NCI-H510A (cell line): ENCODE measurements at regions not wholly inside any gene's neighbourhood (a gene's known extent, or its start where the extent isn't known, plus 50 kb on each side); places are given as distances from the start of the nearest gene placed in this dataset.
"Not testable (repeated sequence)": the region's sequence is repeated elsewhere in the genome, so short reads cannot be mapped to it uniquely, and the experiment has no call there.

ENCODE experiments used
- DNase-seq: peaks from one replicate; lab custom pipeline; 2025; lab: John Stamatoyannopoulos, UW

DNA sequence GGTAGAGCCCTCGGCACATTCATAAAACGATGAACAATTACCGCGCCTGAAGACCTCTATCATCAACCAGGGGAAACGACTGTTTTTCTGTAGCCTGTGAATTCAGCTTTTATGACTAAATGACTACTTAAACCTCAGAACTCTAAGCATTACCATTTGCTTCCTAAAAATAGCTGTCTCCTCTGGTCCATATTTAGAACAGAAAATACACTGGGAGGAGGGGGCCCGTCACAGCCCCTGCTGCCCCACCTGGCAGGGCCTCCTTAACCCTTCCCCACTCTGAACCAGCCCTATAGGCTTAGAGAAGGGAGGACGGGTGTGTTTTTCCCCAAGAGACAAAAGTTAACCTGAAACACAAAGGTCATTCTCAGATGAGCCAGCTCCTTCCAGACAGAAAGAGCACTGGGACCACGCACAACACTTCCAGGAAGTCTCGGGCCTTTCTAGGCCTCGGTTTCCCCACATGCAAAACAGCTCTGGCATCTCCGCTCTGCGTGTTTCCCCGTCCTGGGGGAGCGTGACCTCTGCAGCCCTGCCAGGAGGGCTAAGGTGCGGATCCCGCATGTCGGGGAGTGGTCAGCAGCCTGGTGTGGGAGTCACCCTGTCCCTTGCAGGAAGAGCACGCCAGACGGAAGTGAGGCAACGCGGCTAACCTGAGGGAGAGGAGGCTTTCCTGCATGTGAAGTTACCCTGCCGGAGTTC, 193.9 kb downstream of the DLL1 start:
- no peak for DNase-seq

DNA sequence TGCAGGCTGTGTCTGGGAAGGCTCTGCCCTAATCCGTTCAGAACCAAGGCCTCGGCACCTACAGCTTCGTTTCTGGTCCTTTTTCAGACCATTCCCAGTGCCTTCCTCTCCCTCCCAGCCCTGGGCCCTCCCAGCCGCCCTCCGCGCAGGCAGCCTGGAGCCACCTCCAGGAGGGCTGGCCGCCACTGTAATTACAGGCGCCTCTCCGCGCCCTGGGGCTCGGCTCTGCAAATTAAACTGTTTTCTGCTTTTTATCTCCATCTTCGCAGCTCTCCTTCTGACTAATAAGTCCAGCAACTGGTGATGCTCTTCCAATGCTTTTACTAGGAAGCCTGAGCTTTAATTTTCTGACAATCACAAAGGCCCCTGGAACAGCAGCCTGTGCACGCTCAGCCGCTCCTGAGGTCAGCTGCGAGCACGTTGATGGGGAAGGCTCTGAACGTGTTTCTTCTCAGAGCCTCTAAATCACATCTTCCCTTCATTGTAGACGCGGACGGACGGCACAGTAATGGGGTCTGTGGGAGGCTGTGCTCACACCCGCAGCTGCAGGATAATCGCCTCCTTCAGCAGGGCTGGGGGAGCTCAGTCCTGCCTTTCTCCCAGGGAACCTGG, 194.6 kb downstream of the DLL1 start:
- no peak for DNase-seq

DNA sequence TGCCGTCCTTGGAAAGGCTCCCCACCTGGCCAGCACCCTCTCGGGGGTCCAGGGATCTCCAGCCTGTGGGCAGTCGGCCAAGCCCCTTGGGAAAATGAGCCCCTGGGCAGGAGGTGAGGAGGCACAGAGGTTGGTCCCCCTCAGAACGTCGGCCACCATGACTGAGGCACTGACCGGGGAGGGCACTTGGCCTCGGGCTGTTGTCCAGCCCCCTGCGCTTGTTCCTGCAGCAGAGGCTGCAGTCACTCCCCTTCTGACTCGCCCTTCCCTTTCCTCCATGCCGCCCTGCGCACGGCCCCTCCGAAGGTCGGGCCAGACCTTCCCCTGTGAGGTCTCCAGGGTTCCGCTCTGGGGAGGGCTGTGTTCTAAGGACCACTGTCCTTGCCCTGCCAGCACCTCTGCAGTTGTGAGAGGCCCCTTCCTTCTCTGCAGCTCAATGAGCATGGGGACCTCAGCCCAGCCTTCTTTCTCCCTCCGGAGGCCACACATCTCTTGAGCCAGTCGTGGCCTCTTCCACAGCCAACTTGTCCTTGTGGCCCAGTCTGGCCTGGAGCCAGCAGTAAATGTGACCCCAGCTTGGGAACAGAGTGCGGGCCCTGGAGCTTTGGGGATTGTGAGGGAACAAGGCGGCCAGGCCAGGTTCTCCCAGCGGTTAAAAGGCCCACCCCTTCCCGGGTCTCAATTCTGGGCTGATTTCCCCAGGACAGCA, 195.5 kb downstream of the DLL1 start:
- DNase-seq = no peak

DNA sequence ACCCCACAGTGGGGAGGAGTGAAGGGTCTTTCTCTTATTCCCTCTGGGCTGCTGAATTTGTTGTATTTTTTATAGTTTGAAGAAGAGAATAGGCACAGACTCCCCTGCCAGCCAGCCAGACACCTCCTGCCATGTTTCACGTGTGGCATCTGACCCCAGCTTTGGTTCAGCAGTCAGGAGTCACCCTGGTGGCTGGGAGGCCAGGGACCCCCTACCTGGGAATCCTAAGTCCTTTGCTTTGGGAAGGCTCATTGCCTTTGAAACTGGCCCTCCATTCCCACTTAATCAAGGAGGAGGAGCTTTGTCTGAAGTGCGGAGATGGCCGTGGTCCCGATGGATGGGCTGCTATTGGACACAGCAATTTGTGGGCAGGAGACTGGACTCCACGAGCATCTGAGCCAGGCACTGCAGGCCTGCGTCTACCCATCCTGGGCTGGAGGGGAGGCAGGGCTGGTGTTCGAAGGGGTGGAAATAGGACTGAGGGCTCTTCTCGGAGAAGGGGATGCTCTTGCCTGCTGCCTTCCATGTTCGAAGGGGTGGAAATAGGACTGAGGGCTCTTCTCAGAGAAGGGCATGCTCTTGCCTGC, 196.1 kb downstream of the DLL1 start:
- no peak for DNase-seq

DNA sequence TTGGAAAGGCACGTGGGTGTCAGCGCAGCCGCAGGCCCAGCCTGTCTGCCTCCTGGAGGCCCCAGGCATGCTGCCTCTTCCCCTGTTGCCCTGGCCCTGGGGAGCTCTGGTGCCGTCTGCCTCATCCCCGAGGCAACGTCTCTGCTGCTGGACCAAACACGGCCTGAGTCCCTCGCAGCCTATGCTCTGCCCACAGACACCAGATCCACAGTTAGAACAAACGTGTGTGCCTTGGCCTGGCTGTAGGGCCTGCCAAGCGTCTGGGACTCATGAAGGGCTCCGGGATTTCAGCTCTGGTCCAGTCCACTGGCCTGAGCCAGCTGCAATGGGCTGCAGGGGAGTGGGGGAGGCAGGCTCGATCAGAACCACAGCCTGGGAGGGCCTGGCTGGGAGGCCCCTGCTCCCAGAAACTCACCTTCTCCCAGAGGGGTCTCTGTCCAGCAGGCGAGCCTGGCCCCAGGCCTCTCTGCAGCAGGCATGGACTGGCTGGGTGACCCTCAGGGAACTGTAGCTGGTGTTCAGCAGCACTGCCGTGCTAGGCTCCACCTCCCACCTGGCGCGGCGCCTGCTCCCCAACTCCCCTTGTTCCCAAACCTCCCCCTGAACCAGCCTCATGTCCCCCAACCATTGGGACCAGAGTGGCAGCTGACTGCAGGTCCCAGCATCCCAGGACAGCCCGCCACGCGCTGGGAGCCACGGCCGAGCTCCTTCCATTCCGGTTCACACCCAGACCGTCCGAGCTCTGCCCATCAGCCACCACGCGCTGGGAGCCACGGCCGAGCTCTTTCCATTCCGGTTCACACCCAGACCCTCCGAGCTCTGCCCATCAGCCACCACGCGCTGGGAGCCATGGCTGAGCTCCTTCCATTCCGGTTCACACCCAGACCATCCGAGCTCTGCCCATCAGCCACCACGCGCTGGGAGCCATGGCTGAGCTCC, 197.0 kb downstream of the DLL1 start:
- no peak for DNase-seq

DNA sequence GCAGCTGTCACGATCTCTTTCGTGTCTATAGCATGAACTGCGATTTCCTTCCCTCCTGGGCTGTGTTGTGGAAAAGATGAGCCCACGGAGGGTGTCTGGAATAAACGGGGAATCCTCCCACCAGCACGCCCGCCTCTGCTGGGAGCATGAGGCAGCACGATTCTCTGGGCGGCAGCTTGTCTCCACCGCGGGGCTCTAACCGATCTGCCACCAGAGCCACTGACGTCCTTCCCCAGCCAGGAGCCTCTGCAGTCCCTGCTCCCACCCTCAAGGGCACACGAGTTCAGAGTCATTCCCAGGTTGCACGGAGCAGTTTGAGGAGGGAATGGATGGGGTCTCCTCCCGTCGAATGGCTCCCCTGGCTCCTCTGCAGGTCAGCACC, 197.6 kb downstream of the DLL1 start:
- no peak for DNase-seq

DNA sequence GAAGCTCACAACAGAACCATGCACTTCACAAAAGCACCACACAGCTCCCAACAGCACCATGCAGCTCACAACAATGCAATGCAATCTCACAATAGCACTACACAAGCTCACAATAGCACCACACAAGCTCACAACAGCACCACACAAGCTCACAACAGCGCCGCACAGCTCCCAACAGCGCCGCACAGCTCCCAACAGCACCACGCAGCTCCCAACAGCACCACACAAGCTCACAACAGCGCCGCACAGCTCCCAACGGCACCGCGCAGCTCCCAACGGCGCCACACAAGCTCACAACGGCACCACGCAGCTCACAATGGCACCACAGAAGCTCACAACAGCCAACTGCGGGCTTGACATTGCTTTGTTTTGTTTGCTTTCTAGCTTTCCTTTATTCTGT, 198.1 kb downstream of the DLL1 start:
- DNase-seq = no peak

DNA sequence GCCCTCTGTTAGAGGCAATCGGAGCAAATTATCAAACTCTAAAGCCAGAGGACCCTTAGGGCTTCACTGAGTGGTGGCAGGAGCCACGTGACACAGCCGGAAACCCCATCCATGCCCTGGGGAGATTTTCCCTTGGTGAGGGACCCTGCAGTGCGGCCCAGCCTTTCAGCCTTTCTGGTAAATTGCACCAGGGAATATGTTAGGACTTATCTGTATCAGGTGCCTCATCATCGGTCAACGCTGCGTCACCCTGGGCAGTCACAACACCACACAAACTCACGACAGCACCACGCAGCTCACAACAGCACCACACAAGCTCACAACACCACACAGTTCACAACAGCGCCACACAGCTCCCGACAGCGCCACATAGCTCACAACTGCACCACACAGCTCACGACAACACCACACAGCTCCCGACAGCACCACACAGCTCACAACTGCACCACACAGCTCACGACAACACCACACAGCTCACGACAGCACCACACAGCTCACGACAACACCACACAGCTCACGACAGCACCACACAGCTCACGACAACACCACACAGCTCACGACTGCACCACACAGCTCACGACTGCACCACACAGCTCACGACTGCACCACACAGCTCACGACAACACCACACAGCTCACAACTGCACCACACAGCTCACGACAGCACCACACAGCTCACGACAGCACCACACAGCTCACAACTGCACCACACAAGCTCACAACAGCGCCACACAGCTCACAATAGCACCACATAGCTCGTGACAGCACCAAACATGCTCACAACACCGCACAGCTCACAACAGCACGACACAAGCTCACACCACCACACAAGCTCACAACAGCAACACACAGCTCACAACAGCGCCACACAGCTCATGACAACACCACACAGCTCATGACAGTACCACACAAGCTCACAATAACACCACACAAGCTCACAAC, 199.0 kb downstream of the DLL1 start:
- DNase-seq = no peak

DNA sequence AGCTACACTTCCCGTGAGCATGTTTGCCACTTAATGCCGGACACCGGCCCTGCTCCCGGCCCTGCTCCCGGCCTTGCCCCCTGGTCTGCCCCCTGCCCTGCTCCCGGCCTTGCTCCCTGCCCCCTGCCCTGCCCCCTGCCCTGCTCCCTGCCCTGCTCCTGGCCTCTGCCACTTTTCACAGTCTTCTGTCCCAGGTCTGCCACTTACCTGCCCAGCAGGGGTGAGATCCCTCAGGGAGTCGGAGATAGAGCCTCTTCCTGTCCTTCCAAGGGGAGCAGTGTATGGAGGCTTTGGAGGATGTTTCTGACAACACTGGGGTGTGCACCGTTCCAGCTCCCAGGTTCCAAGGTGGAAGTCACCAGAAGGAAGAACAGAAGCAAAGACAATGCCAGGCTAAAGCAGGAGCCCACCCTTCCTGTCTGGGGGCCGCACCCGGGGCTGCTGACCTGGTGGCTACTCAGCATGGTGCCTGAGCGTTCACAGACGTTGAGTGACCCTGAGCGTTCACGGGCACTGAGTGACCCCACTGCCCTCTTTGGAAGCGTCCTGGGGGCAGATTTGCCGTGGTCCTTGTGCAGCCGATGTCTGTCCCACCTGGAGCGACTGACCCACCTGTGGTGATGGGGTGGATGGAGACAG, 199.8 kb downstream of the DLL1 start:
- no peak for DNase-seq

DNA sequence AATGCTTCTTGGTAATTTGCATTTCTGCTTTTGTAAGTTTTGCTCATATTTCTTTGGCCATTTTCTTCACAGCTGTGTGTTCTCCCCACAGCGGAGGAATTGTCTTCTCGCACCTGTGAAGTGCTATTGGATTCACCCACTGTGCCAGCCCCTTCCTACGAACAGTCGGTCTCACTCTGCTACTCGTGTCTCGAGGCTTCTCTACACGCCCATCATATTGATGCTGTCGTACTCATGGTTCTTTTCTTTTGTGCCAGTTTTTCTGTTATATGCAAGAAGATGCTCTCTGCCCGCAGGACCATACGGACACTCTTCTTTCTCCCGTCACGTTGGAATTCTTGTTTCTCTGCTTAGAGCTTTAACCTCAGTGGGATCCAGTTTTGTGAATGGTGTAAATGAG, 200.3 kb downstream of the DLL1 start:
- no peak for DNase-seq

DNA sequence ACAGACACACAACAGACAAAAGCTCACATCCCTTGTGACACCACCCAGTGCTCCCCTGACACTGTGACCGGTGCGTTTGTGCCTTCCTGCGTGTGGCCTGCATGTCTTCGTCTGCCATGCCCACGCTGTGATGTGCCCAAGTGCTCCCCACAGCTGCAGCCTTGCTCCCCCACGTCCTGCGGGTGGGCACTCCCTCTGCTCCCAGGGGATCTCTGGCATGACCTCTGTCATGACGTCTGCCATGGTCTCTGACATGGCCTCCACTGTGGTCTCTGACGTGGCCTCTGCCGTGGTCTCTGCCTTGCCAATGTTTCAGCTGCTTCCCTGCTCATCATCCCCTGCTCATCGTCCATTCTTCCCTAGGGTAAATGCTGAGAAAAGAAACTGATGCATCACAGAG, 200.9 kb downstream of the DLL1 start:
- no peak for DNase-seq

DNA sequence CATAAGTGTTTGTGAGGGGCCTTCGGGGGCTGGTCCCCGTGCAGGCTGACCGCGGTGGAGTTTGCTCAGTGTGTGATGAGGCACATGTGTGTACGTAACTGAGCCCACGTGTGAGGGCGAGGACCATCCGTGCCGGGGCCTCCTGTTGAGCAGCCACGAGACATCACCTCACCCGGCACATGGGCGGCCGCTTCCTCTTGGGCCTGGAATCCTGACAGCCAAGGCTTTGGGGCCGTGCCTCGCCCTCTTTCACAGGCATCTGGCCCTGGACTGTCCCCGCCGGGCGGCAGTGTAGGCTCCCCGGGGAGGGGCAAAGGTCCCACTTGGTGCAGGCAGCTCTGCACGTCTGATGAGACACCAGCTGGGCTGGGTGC, 202.3 kb downstream of the DLL1 start:
- no peak for DNase-seq

DNA sequence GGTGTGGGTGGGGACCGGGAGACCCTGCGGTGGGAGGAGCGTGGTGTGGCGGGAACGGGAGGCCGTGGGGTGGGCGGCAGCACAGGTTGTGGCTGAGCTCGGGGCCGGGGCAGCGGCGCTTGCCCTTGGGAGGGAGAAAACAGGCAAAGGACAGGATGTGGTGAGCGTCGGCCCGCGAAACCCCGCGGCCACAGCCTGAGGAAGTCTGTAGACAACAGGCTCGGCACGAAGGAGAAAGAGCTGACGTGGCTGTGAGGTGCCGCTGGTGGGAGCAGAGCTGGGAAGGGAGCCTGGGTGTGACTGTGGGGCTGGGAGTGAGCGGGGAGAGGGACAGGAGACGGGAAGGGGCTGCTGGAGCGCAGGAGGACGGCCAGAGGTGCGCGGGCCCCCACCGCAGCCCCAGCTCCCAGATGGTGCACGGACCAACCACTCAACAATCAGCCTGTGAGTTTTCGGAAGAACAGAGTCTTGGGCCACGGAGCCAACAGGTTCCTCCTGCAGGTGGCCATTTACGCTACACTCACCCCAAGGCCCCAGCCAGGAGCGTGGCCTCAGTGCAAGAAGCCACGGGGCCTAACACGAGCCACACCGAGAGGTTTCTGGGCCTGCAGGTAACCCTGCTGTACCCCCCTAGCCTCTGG, 202.8 kb downstream of the DLL1 start:
- DNase-seq = no peak

DNA sequence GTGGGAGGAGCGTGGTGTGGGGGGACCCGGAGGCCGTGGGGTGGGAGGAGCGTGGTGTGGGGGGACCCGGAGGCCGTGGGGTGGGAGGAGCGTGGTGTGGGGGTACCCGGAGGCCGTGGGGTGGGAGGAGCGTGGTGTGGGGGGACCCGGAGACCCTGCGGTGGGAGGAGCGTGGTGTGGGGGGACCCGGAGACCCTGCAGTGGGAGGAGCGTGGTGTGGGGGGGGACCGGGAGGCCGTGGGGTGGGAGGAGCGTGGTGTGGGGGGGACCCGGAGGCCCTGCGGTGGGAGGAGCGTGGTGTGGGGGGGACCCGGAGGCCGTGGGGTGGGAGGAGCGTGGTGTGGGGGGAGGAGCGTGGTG, 203.5 kb downstream of the DLL1 start:
- DNase-seq = not testable (repeated sequence)

DNA sequence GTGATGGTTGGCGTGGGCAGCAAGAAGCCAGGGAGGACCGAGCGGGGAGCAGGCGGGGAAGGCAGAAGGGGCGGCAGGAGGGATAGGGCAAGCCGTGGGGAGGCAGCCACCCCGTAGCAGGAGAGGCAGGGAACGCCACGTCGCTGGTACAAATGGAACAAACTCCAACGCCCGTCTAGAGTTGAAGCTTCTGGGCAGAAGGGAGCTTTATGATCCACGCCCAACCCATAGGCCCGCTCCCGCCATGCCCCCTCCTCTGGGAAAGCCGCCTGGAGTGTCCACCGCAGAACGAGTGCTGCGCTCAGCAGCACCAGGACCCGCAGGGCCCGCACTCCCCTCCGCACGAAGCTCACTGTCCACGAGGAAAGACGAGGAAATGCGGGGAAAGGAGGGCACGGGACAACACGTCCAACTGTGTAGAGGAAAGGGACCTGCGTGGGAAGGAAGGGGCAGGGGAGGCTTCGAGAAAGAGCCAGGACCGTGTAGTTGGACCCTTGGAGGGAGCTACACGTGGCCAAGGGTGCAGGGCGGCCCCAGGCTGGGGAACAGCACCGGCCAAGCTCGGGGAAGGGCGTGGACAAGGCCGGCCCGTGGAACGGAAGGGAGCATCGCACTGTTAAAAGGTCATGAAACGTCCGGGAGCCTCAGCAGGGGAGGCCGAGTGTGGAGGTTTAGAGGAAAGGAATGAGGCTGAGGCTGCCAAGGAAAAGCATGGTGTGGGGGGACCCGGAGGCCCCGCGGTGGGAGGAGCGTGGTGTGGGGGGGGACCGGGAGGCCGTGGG, 204.0 kb downstream of the DLL1 start:
- no peak for DNase-seq

DNA sequence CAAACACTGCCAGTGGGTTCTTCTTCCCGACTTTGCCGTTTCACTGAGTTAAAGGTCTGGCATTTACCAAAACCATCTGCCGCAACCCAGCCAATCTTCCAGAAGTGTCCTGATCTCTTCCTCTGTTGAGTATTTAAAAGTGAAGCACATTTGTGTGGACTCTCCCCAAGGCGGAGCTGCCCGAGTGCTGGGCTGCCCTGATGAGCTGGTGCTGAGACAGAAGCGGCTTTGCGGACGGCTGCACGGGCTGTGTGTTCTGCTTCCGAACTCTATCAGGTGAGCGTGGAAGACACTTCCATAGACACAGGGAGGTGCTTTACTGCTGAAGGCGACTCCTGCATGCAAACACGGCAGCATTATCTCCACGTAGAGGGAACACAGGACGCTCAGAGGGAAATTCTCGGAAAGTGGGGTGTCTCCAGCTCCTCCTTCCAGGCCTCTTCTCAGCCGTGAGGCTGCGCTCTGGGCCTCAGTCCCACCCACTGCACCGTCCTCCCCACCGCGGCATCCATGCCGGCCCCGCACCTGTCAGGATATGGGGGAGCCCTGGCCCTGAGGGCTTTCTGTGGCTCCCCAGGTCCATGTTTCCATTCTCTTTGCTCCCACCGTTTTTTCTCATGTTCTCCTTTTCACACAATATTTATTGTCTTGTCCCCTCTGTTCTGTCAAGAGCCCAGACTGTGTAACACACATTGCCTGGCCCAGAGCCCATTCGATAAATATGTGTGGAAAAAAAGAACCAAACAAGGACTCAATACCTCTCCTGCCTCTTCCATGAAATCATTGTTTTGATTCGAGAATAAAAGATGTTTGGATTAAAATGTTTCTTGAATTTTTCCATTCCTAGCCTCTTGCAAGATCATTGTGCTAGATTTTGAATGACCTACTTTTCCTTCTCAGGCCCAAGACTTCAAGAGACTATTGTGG, 205.1 kb downstream of the DLL1 start:
- no peak for DNase-seq

DNA sequence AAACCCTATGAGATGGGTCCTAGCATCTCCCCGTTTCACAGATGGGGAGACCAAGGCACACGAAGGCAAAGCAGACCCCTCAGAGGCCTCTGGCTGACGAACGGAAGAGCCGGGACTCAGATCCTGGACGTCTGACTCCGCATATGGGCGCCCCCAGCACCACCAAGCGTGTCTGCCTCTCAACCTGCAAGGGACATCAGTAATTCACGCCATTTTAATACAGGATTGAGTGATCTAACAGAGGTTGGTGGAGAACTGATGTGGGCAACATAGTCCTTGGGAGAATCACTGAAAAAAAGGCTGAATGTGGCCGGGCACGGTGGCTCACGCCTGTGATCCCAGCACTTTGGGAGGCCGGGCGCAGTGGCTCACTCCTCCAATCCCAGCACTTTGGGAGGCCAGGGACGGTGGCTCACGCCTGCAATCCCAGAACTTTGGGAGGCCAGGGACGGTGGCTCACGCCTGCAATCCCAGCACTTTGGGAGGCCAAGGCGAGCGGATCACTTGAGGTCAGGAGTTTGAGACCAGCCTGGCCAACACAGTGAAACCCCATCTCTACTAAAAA, 206.6 kb downstream of the DLL1 start:
- no peak for DNase-seq
